Mammary epithelial cell (primary cell): ENCODE measurements at regions not wholly inside any gene's neighbourhood (a gene's known extent, or its start where the extent isn't known, plus 50 kb on each side); places are given as distances from the start of the nearest gene placed in this dataset.

Experiments used
- EZH2 ChIP-seq: IDR thresholded peaks from 2 replicates; pipeline ENCODE4 v1.6.1; 2012; ENCODE audit warnings: low read length, inconsistent platforms, borderline replicate concordance
- TF ChIP-seq, protein P1 (sequence below), 2 donors: IDR thresholded peaks in 1 of 2; conservative IDR thresholded peaks in 1 of 2; 2 replicates each; pipeline ENCODE4 v1.5.1; 2011 to 2012; ENCODE audit warnings: inconsistent platforms in 2 of 2, low read length in 2 of 2, mild to moderate bottlenecking in 2 of 2, control low read depth in 1 of 2, low read depth in 1 of 2; ENCODE audit not compliant: insufficient read depth in 1 of 2; ENCODE audit errors: extremely low read depth in 1 of 2

DNA sequence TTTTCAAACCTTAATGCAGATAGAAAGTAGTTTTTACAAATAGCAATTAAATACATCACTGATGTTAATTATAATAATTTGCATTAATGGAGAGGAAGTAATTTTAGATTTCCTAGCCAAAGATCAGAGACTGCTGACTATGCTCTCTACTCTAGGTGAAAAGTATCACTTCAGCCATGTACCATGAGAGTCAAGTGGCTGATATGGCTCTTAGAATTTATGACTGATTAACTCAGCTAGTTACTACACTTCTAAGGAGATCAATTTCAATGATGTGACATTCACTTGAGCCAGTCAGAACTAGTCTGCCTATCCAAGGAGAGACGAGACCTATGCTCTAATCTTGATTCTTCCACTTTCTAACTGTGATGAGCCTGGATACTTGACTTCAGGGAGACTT, 405.7 kb upstream of the RORA start:
- TF ChIP-seq, protein P1, sequence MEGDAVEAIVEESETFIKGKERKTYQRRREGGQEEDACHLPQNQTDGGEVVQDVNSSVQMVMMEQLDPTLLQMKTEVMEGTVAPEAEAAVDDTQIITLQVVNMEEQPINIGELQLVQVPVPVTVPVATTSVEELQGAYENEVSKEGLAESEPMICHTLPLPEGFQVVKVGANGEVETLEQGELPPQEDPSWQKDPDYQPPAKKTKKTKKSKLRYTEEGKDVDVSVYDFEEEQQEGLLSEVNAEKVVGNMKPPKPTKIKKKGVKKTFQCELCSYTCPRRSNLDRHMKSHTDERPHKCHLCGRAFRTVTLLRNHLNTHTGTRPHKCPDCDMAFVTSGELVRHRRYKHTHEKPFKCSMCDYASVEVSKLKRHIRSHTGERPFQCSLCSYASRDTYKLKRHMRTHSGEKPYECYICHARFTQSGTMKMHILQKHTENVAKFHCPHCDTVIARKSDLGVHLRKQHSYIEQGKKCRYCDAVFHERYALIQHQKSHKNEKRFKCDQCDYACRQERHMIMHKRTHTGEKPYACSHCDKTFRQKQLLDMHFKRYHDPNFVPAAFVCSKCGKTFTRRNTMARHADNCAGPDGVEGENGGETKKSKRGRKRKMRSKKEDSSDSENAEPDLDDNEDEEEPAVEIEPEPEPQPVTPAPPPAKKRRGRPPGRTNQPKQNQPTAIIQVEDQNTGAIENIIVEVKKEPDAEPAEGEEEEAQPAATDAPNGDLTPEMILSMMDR (conservative IDR thresholded peaks at IDR 0.05 in 1 of 2, IDR thresholded peaks at IDR 0.05 in 1 of 2; ENCODE audit: extremely low read depth in 1 of 2, insufficient read depth in 1 of 2, low read depth in 1 of 2, low read length in 2 of 2): no peak
- TF ChIP-seq EZH2: no peak
